GM21367 (cell line): ENCODE measurements at regions not wholly inside any gene's neighbourhood (a gene's known extent, or its start where the extent isn't known, plus 50 kb on each side); places are given as distances from the start of the nearest gene placed in this dataset.
A peak's percentile ranks its signal among the peaks of the same experiment; 100 is the strongest.

ENCODE experiments used
- ATAC-seq: cut with Tn5 transposase; IDR thresholded peaks from one replicate; pipeline ENCODE4 v1.9.1; 2021; ENCODE audit not compliant: unreplicated experiment

DNA sequence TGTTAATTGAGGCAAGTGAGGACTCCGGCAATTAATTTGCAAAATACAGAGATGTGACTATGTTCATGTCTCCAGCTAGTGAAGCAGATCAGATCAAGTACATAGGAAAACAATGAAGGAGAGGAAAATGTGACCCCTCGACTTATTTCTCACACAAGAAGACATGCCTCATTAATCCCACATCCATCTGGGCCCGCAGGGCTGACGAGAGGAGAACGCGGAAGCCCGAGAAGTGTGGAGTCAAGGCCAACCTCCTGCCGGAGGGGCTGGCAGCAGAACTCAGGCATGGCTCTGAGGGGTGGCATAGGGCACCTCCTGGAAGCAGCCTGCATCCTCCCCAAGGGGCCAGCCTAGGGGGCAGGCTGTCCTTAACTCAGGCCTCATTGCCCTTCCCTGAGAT is 54.4 kb downstream of the ZNF503 start:
- ATAC-seq: no peak

DNA sequence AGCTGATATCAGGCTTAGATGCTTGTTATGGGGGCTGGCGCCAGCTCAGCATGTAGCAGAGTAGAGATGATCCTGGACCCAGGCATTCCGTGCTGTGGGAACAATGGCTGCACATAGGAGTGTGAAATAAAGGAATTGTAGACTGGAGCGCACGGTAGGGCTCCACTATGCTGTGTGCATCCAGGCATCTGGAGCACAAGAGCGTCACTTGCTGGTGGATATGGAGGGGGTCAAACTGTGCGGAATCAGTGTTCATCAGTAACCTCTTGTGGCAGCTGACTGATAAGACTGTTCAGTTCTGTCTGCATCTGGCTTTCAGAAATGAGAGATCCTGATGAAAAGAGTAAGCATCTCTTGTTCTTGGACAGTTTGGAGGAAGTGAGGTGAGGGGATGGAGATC is 55.8 kb downstream of the ZNF503 start:
- ATAC-seq: no peak

- no peak for ATAC-seq
Measured at GRCh38 chr10:75344170-75344569, 57.4 kb downstream of the ZNF503 start.

DNA sequence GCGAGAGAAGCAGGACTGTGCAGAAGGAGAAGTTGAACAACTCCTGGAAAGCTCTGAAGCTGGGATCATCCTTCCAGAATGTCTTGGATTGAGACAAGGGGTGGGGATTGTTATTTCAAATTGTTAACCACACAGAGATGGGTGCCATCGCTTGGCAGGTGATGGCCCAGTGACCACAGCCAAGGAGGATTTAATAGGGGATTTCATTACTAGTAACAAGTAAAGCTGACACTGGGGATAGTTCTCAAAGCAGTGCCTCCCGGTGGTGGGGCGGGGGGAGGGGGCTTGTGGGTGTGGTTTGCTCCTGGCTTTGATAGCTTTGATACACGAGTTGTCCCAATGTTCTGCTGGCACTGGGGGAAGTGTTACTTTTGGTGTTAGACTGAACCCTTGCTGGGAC is 59.2 kb downstream of the ZNF503 start:
- ATAC-seq: no peak

DNA sequence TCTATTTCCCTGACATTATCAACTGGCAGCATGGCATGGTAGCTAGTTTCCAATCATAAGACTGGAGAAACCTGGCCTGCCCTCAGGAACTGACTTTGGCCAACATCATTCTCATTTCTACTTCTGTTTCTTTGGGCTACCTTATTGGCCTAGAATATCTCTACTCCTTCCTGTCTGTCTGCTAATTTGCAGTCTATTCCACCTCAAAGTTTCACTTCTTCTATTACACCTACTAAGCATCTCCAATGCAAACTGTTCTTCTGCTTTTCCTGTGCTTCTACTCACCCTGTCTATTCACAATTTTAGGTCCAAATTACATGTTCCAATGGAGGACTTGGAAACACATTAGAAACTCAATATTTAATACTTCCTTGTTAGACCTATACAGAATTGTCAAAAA is 65.6 kb downstream of the ZNF503 start:
- peak; percentile 99 for ATAC-seq

DNA sequence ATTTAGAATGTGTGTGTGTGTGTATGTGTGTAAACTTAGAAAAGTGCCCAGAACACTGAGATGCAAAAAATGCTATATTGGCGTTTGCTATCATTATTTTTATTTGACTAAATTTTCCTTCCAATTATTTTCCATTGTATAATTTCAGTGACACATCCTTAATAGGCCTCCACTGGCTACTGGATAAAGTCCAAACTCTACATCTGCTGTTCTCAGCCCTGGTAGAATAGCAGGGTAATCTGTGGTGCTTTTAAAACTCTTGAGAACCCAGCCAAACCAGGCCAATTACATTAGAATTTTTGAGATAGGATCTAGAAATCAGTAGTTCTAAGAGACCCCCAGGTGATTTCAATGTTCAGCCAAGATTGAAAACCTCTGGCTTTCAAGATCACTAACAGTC is 66.4 kb downstream of the ZNF503 start:
- no peak for ATAC-seq

- ATAC-seq: no peak
Measured at GRCh38 chr10:75334720-75335119, 66.8 kb downstream of the ZNF503 start.

DNA sequence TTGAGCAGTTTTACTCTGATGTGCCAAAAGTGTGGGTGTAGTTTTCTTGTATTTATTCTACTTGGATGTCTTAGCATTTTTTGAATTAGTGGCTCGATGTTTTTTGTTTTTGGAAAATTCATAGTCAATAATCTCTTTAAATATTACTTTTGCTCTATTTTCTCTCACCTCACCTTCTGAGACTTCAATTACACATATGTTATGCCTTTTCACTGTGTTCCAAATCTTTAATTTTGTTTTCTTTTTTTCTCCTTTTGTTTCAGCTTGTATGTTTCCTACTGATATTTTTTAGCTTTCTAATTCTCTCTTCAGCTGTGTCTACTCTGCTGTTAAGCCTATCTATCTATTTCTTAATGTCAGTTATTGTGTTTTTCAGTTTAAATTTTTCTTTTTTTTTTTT is 69.5 kb downstream of the ZNF503 start:
- no peak for ATAC-seq

DNA sequence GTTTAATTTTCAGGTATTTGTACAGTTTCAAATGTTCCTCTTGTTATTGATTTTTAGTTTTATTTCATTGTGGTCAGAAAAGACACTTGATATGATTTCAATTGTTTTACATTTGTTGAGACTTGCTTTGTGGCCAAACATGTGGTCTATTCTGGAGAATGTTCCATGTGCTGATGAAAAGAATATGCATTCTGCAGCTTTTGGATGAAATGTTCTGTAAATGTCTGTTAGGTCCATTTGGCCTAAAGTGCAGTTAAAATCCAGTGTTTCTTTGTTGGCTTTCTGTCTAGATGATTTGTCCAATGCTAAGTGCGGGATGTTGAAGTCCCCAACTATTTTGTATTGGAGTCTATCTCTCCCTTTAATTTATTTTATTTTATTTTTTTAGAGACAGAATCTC is 70.5 kb downstream of the ZNF503 start:
- no peak for ATAC-seq

DNA sequence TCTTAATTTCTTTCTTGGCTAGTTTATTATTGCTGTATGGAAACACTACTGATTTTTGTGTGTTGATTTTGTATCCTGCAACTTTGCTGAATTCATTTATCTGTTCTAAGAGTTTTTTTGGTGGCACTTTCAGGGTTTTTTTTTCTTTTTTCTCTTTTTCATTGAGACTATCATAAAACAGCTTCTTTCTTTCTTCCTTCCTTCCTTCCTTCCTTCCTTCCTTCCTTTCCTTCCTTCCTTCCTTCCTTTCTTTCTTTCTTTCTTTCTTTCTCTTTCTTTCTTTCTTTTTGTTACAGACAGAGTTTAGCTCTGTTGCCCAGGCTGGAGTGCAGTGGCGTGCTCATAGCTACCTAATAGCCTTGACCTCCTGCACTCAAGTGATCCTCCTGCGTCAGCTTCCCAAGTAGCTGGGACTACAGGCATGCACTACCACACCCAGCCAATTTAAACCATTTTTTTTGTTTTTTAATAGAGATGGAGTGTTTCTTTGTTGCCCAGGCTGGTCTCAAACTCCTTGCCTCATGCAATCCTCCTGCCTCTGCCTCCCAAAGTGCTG is 72.3 kb downstream of the ZNF503 start:
- no peak for ATAC-seq

- no peak for ATAC-seq
Measured at GRCh38 chr10:75326306-75326705, 75.3 kb downstream of the ZNF503 start.

DNA sequence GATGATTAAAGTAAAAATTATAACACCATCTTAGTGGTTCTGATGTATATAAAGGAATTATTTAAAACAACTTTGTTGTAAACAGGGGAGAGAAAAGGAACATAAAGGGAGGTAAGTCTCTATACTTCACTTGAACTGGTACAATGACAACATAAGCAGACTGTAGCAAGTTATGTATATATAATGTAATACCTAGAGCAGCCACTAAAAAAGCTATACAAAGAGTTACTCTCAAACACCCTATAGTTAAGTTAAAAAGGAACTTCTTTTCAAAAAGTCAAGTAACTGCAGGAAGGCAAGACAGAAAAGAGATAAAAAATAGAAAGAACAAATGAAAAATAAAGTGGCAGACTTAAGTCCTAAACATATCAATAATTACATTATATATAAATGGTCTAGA is 82.3 kb downstream of the ZNF503 start:
- ATAC-seq: no peak

DNA sequence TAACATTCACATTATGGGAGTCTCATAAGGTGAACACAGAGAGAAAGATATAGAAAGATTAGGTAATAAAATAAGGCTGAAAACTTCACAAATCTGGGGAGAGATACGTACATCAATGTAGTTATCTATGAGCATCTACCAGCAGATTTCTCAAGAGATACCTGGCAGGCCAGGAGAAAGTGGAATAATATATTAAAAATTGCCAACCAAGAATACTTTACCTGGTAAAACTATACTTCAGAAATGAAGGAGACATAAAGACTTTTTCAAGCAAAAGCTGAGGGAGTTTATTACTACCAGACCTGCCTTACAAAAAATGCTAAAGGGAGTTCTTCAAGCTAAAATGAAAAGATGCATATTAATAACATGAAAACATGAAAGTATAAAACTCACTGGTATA is 78.8 kb upstream of the COMTD1 start:
- no peak for ATAC-seq

DNA sequence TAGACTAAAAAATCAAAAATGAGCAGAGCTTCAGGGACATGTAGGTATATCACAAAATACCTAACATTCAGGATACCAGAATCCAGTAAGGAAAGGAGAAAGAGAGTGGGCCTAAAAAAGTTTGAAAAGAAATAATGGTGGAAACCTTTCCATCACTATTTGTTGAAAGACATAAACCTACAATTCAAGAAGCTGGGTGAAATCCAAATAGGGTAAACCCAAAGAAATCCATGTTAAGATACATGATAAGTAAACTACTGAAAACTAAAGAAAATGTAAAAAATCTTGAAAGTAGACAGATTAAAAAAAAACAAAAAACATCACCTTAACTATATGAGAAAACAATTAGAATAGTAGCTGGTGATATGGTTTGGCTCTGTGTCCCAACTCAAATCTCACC is 76.7 kb upstream of the COMTD1 start:
- ATAC-seq: no peak

DNA sequence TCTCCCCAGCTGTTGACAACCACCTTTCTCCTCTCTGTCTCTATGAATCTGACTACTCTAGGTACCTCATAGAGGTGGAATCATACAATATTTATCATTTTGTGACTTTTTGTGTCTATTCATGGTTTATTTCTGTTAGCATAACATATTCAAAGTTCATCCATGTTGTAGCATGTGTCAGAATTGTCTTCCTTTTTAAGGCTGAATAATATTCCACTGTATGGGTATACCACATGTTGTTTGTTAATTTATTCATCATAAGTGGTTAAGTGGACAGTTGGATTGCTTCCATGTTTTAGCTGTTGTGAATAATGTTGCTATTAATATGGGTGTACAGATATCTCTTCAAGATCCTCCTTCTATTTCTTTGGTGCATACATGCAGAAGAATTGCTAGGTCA is 69.9 kb upstream of the COMTD1 start:
- ATAC-seq: no peak

GRCh38 chr10:75304741-75305390 is 69.1 kb upstream of the COMTD1 start:
- ATAC-seq: no peak

- ATAC-seq: no peak
Measured at GRCh38 chr10:75304313-75304712, 68.6 kb upstream of the COMTD1 start.

- ATAC-seq: no peak
Measured at GRCh38 chr10:75303045-75303777, 67.5 kb upstream of the COMTD1 start.

DNA sequence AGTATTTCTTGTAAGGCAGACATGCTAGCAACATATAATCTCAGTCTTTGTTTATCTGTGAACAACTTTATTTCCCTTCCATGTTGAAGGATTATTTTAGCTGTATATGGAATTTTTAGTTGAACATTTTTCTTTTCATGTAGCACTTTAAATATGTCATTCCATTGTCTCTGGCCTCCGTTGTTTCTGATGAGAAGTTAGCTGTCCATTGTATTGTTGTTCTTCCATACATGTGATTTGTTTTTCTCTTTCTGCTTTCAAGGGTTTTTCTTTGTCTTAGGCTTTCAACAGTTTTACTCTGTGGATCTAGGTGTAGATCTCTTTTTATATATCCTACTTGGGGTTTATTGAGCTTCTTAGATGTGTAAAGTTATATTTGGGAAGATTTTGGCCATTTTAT is 66.3 kb upstream of the COMTD1 start:
- no peak for ATAC-seq

DNA sequence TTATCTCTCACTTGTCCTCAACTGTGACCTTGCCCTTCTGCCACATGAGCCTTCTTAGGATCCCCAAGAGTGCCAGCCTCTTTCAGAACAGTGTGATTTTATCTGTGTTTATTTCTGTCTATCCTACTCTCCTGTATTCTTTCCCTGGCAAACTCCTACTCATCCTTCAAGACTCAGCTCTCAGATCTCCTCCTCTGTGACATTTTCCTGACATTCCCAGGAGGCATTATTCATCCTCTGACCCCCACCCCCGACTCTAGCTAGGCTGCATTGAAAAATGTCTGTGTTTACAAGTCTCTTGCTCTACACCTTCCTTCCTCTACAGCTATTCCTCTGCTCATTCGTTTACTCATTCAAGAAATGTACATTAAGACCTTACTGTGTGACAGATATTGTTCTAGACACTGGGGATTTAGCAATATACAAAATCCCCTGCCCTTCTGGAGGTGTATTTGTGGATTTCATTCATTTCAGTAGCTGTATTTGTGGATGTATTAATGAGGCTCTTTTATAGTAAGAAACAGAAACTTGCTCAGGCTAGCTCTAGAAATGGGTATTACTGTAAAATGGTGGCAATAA is 61.4 kb upstream of the COMTD1 start:
- ATAC-seq: no peak

- no peak for ATAC-seq
Measured at GRCh38 chr10:75295868-75296441, 60.2 kb upstream of the COMTD1 start.
